ENCODE measurements at regions not wholly inside any gene's neighbourhood (a gene's known extent, or its start where the extent isn't known, plus 50 kb on each side); places are given as distances from the start of the nearest gene placed in this dataset.

DNA sequence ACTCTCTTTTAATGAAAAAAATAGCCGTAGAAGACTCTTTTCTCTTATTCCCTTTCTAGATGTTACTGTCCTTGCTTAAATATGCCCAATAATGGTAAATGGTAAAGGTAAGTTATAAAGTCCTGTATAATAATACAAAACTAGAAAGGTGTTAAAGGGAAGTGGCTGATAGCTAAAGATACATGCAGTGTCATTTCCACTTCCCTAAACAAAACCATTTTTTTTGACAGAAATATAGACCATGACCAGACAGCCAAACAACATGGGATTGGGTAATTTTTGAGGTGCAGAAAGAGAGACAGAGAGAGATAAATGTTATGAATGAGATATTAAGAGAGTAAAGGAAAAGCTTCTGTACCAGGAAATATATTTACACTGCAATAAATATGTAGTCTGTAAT, 731.7 kb upstream of the REG3G start:
- 38% methylated on average over 1 of the region's 1 CpG for WGBS
- H3K36me3 ChIP-seq (ENCODE audit: insufficient read depth, low read length) = no peaks in the 10 kb centered on the region
- H3K27ac ChIP-seq (ENCODE audit: low read depth, low read length) = no peak overlapping the region
- H3K9me3 ChIP-seq (ENCODE audit: insufficient read depth, low read depth, low read length) = no peaks in the 10 kb centered on the region
- H3K4me3 ChIP-seq (ENCODE audit: low read length) = no peak overlapping the region
- no peak overlapping the region for H3K9ac ChIP-seq (ENCODE audit: low read depth, low read length)
- no peaks in the 10 kb centered on the region for H3K4me1 ChIP-seq (ENCODE audit: insufficient read depth, low read length)
- H3K27me3 ChIP-seq (ENCODE audit: insufficient read depth, low read length) = no peaks in the 10 kb centered on the region

DNA sequence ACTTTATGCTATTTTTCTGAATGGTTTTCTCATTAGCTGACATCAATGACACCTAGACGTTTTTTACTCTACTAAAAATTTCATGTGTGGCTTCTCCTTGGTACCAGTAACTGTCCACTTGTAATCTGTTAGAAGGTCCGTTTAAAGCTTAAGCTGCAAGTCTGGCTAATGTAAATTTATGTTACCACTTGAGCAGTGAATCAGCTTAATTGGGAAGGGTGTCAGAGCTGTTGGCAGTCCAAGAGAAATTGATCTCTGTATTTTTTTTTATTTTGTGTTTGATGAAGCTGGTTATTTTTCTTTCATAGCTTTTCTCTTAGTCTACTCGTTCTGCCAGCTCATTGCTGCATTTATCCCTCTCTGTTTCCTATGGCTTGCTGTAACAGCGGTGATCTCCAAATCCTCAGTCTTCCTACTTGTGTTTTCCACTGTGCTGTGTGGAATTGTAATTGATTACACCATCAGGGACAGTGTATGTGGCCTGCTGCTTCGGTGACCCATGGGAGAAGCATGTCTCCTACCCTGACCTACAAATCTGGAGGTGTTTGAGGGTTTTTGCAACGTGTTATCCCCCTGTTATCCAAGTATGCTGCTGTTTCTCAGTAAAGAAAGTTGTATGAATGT, 724.2 kb upstream of the REG3G start:
- Histone ChIP-seq H3K27ac (ENCODE audit: low read depth, low read length) (no peak overlapping the region), H3K9ac (ENCODE audit: low read depth, low read length) (no peak overlapping the region), H3K4me1 (ENCODE audit: insufficient read depth, low read length) (peaks cover 15% of the 10 kb centered on the region), H3K4me3 (ENCODE audit: low read length) (no peak overlapping the region), H3K36me3 (ENCODE audit: insufficient read depth, low read length) (no peaks in the 10 kb centered on the region), H3K9me3 (ENCODE audit: insufficient read depth, low read depth, low read length) (no peaks in the 10 kb centered on the region), H3K27me3 (ENCODE audit: insufficient read depth, low read length) (no peaks in the 10 kb centered on the region)
- 82% methylated on average over 6 of the region's 6 CpGs for WGBS

DNA sequence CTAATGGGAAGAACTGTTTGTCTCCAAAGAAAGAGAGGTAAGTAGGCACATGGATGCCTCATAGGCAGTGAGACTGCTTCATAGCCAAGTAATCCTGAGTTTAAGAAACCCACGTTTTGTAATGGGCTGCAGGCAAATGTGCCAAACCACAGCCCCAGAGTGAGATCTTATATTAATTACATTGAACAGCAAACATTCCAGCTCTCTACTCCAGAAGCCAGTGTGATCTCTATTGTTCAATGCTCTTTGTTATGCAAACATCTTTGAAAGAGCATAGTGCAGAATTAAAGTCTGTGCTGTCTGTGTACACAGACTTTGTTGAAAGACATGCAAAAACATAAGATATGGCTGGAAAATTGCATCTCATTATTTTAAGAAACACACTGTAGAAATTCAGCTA, 720.8 kb upstream of the REG3G start:
- Histone ChIP-seq H3K9ac (ENCODE audit: low read depth, low read length) (no peak overlapping the region; the same call in 1 of the 2 replicates), H3K4me1 (ENCODE audit: insufficient read depth, low read length) (peaks cover 32% of the 10 kb centered on the region), H3K4me3 (ENCODE audit: low read length) (no peak overlapping the region), H3K27ac (ENCODE audit: low read depth, low read length) (no peak overlapping the region), H3K36me3 (ENCODE audit: insufficient read depth, low read length) (no peaks in the 10 kb centered on the region), H3K9me3 (ENCODE audit: insufficient read depth, low read depth, low read length) (no peaks in the 10 kb centered on the region), H3K27me3 (ENCODE audit: insufficient read depth, low read length) (no peaks in the 10 kb centered on the region)
- WGBS = 24% methylated on average over 1 of the region's 1 CpG

GRCh38 chr2:78309460-78309859, 716.0 kb upstream of the REG3G start:
- Histone ChIP-seq H3K4me1 (ENCODE audit: insufficient read depth, low read length) (peaks cover 28% of the 10 kb centered on the region), H3K9me3 (ENCODE audit: insufficient read depth, low read depth, low read length) (no peaks in the 10 kb centered on the region), H3K27ac (ENCODE audit: low read depth, low read length) (no peak overlapping the region), H3K9ac (ENCODE audit: low read depth, low read length) (no peak overlapping the region), H3K36me3 (ENCODE audit: insufficient read depth, low read length) (no peaks in the 10 kb centered on the region), H3K27me3 (ENCODE audit: insufficient read depth, low read length) (no peaks in the 10 kb centered on the region), H3K4me3 (ENCODE audit: low read length) (no peak overlapping the region)
- WGBS = 76% methylated on average over 3 of the region's 3 CpGs

DNA sequence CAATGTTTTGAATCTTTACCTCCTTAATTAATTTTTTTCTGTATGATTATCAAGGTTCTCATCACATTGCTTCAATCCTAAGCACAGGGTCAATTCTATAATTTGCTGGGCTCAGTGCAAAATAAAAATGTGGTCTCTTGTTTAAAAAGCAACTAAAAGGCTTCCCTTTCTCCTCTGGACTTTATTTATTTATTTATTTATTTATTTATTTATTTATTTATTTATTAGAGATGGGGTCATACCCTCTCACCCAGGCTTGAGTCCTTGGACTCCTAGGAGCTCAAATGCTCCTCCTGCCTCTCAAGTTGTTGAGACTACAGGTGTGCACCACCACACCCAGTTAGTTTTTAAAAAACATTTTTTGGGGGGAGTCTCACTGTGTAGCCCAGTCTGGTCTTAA, 710.1 kb upstream of the REG3G start:
- Histone ChIP-seq H3K9ac (ENCODE audit: low read depth, low read length) (no peak overlapping the region), H3K9me3 (ENCODE audit: insufficient read depth, low read depth, low read length) (no peaks in the 10 kb centered on the region), H3K4me3 (ENCODE audit: low read length) (no peak overlapping the region), H3K4me1 (ENCODE audit: insufficient read depth, low read length) (peaks cover 6% of the 10 kb centered on the region; the same call in 1 of the 2 replicates), H3K27me3 (ENCODE audit: insufficient read depth, low read length) (no peaks in the 10 kb centered on the region), H3K36me3 (ENCODE audit: insufficient read depth, low read length) (no peaks in the 10 kb centered on the region), H3K27ac (ENCODE audit: low read depth, low read length) (no peak overlapping the region)

DNA sequence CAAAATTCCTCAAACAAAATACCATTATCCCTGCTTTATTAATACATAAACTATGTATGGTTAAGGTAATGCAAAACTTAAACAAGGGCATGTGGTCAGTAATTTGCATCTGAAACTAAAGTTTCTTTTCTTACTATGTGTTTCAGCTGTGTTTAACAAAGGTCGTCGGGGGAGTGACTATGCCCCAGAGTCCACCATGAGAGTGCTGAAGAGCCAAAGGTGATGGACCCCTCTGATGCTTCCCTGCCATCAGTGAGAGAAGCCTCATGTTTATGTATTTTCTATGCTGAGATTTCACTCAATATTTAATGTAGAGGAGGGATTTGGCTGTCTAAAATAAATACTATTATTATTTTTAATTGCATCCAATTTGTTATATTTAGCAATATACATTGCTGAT, 707.2 kb upstream of the REG3G start:
- H3K4me1 ChIP-seq (ENCODE audit: insufficient read depth, low read length) = peaks cover 6% of the 10 kb centered on the region; the same call in 1 of the 2 replicates
- H3K4me3 ChIP-seq (ENCODE audit: low read length) = no peak overlapping the region
- 69% methylated on average over 2 of the region's 2 CpGs for WGBS
- H3K9me3 ChIP-seq (ENCODE audit: insufficient read depth, low read depth, low read length) = no peaks in the 10 kb centered on the region
- H3K27me3 ChIP-seq (ENCODE audit: insufficient read depth, low read length) = no peaks in the 10 kb centered on the region
- H3K27ac ChIP-seq (ENCODE audit: low read depth, low read length) = no peak overlapping the region
- H3K36me3 ChIP-seq (ENCODE audit: insufficient read depth, low read length) = no peaks in the 10 kb centered on the region
- no peak overlapping the region for H3K9ac ChIP-seq (ENCODE audit: low read depth, low read length)

GRCh38 chr2:78330193-78330592, 695.3 kb upstream of the REG3G start:
- Histone ChIP-seq H3K27ac (ENCODE audit: low read depth, low read length) (no peak overlapping the region), H3K4me1 (ENCODE audit: insufficient read depth, low read length) (peaks cover 10% of the 10 kb centered on the region; the same call in 1 of the 2 replicates), H3K9ac (ENCODE audit: low read depth, low read length) (no peak overlapping the region), H3K4me3 (ENCODE audit: low read length) (no peak overlapping the region), H3K9me3 (ENCODE audit: insufficient read depth, low read depth, low read length) (no peaks in the 10 kb centered on the region), H3K27me3 (ENCODE audit: insufficient read depth, low read length) (no peaks in the 10 kb centered on the region), H3K36me3 (ENCODE audit: insufficient read depth, low read length) (no peaks in the 10 kb centered on the region)

DNA sequence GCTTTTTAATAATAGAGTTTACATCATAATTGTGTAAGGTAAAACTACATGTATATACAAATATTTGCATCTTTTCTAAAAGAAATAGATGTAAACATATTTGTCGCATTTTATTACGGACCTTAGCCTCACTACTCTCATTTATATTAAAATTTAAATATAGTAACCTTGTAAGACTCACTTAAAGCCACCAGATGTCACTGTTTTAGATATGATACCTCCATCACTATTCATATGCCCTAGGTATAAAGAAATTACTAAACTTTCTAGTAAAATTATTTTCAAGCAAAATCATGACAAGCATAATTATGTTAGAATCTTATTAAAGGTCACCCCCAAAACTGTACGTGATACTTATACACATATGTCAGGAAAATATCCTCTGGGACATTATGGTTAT, 674.3 kb upstream of the REG3G start:
- Histone ChIP-seq H3K4me1 (ENCODE audit: insufficient read depth, low read length) (no peaks in the 10 kb centered on the region), H3K36me3 (ENCODE audit: insufficient read depth, low read length) (no peaks in the 10 kb centered on the region), H3K27ac (ENCODE audit: low read depth, low read length) (no peak overlapping the region), H3K27me3 (ENCODE audit: insufficient read depth, low read length) (no peaks in the 10 kb centered on the region), H3K9me3 (ENCODE audit: insufficient read depth, low read depth, low read length) (no peaks in the 10 kb centered on the region), H3K4me3 (ENCODE audit: low read length) (no peak overlapping the region), H3K9ac (ENCODE audit: low read depth, low read length) (no peak overlapping the region)
- WGBS = 100% methylated on average over 1 of the region's 3 CpGs

- Histone ChIP-seq H3K9me3 (ENCODE audit: insufficient read depth, low read depth, low read length) (no peaks in the 10 kb centered on the region), H3K4me3 (ENCODE audit: low read length) (no peak overlapping the region), H3K9ac (ENCODE audit: low read depth, low read length) (no peak overlapping the region), H3K36me3 (ENCODE audit: insufficient read depth, low read length) (no peaks in the 10 kb centered on the region), H3K4me1 (ENCODE audit: insufficient read depth, low read length) (no peaks in the 10 kb centered on the region), H3K27ac (ENCODE audit: low read depth, low read length) (no peak overlapping the region), H3K27me3 (ENCODE audit: insufficient read depth, low read length) (no peaks in the 10 kb centered on the region)
- no CpG with 5 or more reads among the region's 1 CpG for WGBS
Measured at GRCh38 chr2:78353168-78353567, 672.3 kb upstream of the REG3G start.

DNA sequence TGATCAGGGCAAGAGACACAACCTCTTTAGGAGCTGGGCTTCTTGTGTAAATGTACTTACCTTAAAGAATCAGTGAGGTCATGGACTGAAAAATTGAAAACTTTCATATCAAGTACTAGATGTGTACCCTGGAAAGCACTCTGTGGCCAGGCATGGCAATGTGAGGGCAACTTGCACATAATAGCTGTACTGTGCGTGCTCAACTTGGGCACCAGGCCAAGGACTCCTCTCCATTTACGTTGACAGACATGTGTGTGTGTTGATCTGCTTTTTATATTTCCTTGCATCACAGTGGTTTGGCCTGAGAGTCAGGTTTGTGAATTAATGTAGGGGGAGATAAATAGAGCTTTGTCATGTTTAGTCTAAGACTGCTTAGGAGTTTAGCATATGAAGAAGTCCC, 669.5 kb upstream of the REG3G start:
- H3K4me1 ChIP-seq (ENCODE audit: insufficient read depth, low read length) = no peaks in the 10 kb centered on the region
- H3K9ac ChIP-seq (ENCODE audit: low read depth, low read length) = no peak overlapping the region
- 87% methylated on average over 2 of the region's 2 CpGs for WGBS
- no peak overlapping the region for H3K27ac ChIP-seq (ENCODE audit: low read depth, low read length)
- no peaks in the 10 kb centered on the region for H3K9me3 ChIP-seq (ENCODE audit: insufficient read depth, low read depth, low read length)
- H3K27me3 ChIP-seq (ENCODE audit: insufficient read depth, low read length) = no peaks in the 10 kb centered on the region
- no peaks in the 10 kb centered on the region for H3K36me3 ChIP-seq (ENCODE audit: insufficient read depth, low read length)
- H3K4me3 ChIP-seq (ENCODE audit: low read length) = no peak overlapping the region

DNA sequence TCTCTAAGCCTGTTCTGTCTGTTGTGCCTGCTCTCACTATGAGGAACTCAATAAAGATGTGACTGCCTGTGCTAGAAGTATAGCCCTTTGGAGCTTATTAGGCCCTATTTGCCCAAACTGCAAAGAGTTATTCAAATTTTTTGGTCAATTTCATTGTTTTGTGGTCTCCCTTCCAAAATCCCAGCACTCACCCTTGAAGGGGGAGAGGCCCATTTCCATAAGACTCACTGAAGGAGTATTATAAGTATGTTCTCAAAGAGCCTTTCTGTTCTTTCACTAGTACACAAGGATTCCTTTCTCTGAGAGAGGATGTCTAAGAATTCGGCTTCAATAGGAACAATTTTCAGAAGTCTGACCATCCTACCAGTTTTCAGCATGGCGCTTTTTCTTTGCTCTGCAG, 641.9 kb upstream of the REG3G start:
- no peaks in the 10 kb centered on the region for H3K27me3 ChIP-seq (ENCODE audit: insufficient read depth, low read length)
- H3K9ac ChIP-seq (ENCODE audit: low read depth, low read length) = no peak overlapping the region
- no peak overlapping the region for H3K4me3 ChIP-seq (ENCODE audit: low read length)
- WGBS = 75% methylated on average over 2 of the region's 2 CpGs
- no peak overlapping the region for H3K27ac ChIP-seq (ENCODE audit: low read depth, low read length)
- H3K4me1 ChIP-seq (ENCODE audit: insufficient read depth, low read length) = no peaks in the 10 kb centered on the region
- H3K9me3 ChIP-seq (ENCODE audit: insufficient read depth, low read depth, low read length) = no peaks in the 10 kb centered on the region
- no peaks in the 10 kb centered on the region for H3K36me3 ChIP-seq (ENCODE audit: insufficient read depth, low read length)

DNA sequence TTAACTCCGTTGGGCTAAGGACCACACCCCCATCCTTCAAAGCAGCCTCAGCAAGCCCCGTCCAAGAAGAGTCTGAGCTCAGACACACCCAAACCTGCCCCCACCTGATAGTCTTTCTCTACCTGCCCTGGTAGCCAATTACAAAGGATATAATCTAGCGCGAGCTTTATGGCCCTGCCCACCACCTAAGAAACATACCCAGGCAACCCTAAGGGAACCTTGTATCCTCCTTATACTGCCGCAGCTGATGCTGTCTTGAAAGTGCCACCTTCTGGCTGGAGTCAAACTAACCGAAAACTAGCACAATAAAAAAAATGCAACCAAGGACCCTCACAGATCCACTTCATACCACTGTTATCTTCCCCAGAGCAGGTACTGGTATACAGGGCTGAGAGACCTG, 628.3 kb upstream of the REG3G start:
- Histone ChIP-seq H3K9me3 (ENCODE audit: insufficient read depth, low read depth, low read length) (no peaks in the 10 kb centered on the region; the same call in 1 of the 2 replicates), H3K9ac (ENCODE audit: low read depth, low read length) (no peak overlapping the region), H3K4me3 (ENCODE audit: low read length) (no peak overlapping the region), H3K4me1 (ENCODE audit: insufficient read depth, low read length) (no peaks in the 10 kb centered on the region), H3K27me3 (ENCODE audit: insufficient read depth, low read length) (no peaks in the 10 kb centered on the region), H3K36me3 (ENCODE audit: insufficient read depth, low read length) (no peaks in the 10 kb centered on the region), H3K27ac (ENCODE audit: low read depth, low read length) (no peak overlapping the region)
- WGBS = 92% methylated on average over 6 of the region's 6 CpGs

Measured in HUES64 (cell line).